PC-9 (cell line): ENCODE measurements at regions not wholly inside any gene's neighbourhood (a gene's known extent, or its start where the extent isn't known, plus 50 kb on each side); places are given as distances from the start of the nearest gene placed in this dataset.

Experiments
- BruUV-seq: library from RNA; stranded (reverse); fragments of 400-500 nt; replicated peaks from 2 replicates; lab custom pipeline; 2021; lab: Mats Ljungman, UMichigan
- CTCF ChIA-PET: fragments of 300-600 bp; sonication (Branson Sonifier 250); formaldehyde crosslinking; loops from one replicate; lab custom pipeline; 2022; ENCODE audit warnings: antibody characterized with exemption; lab: Charles Lee
- POLR2A ChIA-PET: fragments of 300-600 bp; sonication (Branson Sonifier 250); formaldehyde crosslinking; loops from one replicate; lab custom pipeline; 2022; ENCODE audit warnings: antibody characterized with exemption; ENCODE audit not compliant: unreplicated experiment; lab: Charles Lee
- DNase-seq, 2 experiments: peaks; one replicate each; pipeline versions ENCODE4 v3.0.0 to v3.0.0-alpha.2; 2015 to 2022; ENCODE audit warnings: mixed read lengths in 1 of 2
- H2AFZ ChIP-seq: fragments of 200-600 bp; sonication (generic); 2 replicates; pipeline ENCODE4 v1.8.1; 2017; ENCODE audit warnings: antibody characterized with exemption
- H3F3A ChIP-seq: fragments of 200-600 bp; sonication (generic); 2 replicates; pipeline ENCODE4 v1.8.1; 2017; ENCODE audit warnings: antibody characterized with exemption, mild to moderate bottlenecking, low read depth; ENCODE audit not compliant: insufficient read depth
- H3K27ac ChIP-seq: fragments of 200-600 bp; sonication (generic); 2 replicates; pipeline ENCODE4 v1.6.1; 2016; ENCODE audit warnings: mixed run types
- H3K27me3 ChIP-seq: fragments of 200-600 bp; sonication (generic); 2 replicates; pipeline ENCODE4 v1.6.1; 2016; ENCODE audit warnings: low read depth, mixed run types; ENCODE audit not compliant: insufficient read depth
- H3K36me3 ChIP-seq: fragments of 200-600 bp; sonication (generic); 2 replicates; pipeline ENCODE4 v1.6.1; 2016; ENCODE audit warnings: low read depth, mixed run types
- H3K4me1 ChIP-seq: fragments of 200-600 bp; sonication (generic); replicated peaks from 2 replicates; pipeline ENCODE4 v1.6.1; 2016; ENCODE audit warnings: mixed run types; ENCODE audit not compliant: insufficient read depth
- H3K4me2 ChIP-seq: fragments of 200-600 bp; sonication (generic); 2 replicates; pipeline ENCODE4 v1.6.1; 2017; ENCODE audit warnings: mixed run types
- H3K4me3 ChIP-seq: fragments of 200-600 bp; sonication (generic); 2 replicates; pipeline ENCODE4 v1.6.1; 2016; ENCODE audit warnings: mixed run types
- H3K79me2 ChIP-seq: fragments of 200-600 bp; sonication (generic); 2 replicates; pipeline ENCODE4 v1.6.1; 2017; ENCODE audit warnings: low read depth, mixed run types
- H3K9me2 ChIP-seq: fragments of 200-600 bp; sonication (generic); 2 replicates; pipeline ENCODE4 v1.8.1; 2017; ENCODE audit warnings: mild to moderate bottlenecking; ENCODE audit not compliant: insufficient read depth
- H3K9me3 ChIP-seq: fragments of 200-600 bp; sonication (generic); 2 replicates; pipeline ENCODE4 v1.8.1; 2016; ENCODE audit warnings: low read depth; ENCODE audit not compliant: insufficient read depth
- H4K20me1 ChIP-seq: fragments of 200-600 bp; sonication (generic); 2 replicates; pipeline ENCODE4 v1.8.1; 2017; ENCODE audit not compliant: insufficient read depth
- EZH2 ChIP-seq: fragments of 200-600 bp; sonication (generic); IDR thresholded peaks from 2 replicates; pipeline ENCODE4 v1.8.0; 2017; ENCODE audit warnings: antibody characterized with exemption, low read depth
- intact Hi-C: fragments of 100-400 bp; cut with micrococcal nuclease; formaldehyde crosslinking; loops from one replicate; pipeline ENCODE4 v1.10.0; 2022; ENCODE audit not compliant: unreplicated experiment
- TF ChIP-seq, protein P1 (sequence below): fragments of 200-600 bp; sonication (generic); conservative IDR thresholded peaks from 2 replicates; pipeline ENCODE4 v1.6.1; 2017; ENCODE audit warnings: mixed run types, antibody characterized with exemption, mild to moderate bottlenecking, moderate library complexity

DNA sequence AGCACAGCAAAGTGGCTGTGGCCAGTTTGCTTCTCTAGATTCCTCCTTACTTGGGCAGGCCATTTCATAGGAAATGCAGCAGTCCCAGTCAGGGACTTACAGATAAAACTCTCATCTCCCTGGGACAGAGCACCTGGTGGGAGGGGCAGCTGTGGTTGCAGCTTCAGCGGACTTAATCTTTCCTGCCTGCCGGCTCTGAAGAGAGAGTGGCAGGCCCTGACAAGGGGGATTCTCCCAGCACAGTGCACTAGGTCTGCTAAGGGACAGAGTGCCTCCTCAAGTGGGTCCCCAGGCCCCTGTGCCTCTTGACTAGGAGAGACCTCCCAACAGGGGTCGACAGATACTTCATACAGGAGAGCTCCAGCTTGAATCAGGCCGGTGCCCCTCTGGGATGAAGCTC is 1649.1 kb downstream of the LRRC4C start:
- intact Hi-C loops, result no loop called here
- POLR2A ChIA-PET, result no interaction called here
- BruUV-seq, result no TSS peak

GRCh38 chr11:39809833-39810232 is 1649.6 kb downstream of the LRRC4C start:
- ChIA-PET CTCF (interaction anchor here (0.6 kb wide), 1 partner anchor 10 kb away, joined by 4 read pairs; no protein-coding TSS in a partner anchor), POLR2A (no interaction called here)
- intact Hi-C loops, result no loop called here
- DNase-seq, result no peak
- Histone ChIP-seq H3K4me3 (no peak overlapping the region), H3K9me3 (no peaks in the 10 kb centered on the region), H4K20me1 (no peaks in the 10 kb centered on the region), H3K4me2 (no peak overlapping the region), H3K4me1 (no peaks in the 10 kb centered on the region), H3K9me2 (no peaks in the 10 kb centered on the region), H3K36me3 (no peaks in the 10 kb centered on the region), H3K27ac (no peak overlapping the region), H2AFZ (no peak overlapping the region), H3K79me2 (no peaks in the 10 kb centered on the region), H3K27me3 (no peaks in the 10 kb centered on the region), H3F3A (no peaks in the 10 kb centered on the region)
- TF ChIP-seq EZH2, result no peak
- TF ChIP-seq, protein P1, sequence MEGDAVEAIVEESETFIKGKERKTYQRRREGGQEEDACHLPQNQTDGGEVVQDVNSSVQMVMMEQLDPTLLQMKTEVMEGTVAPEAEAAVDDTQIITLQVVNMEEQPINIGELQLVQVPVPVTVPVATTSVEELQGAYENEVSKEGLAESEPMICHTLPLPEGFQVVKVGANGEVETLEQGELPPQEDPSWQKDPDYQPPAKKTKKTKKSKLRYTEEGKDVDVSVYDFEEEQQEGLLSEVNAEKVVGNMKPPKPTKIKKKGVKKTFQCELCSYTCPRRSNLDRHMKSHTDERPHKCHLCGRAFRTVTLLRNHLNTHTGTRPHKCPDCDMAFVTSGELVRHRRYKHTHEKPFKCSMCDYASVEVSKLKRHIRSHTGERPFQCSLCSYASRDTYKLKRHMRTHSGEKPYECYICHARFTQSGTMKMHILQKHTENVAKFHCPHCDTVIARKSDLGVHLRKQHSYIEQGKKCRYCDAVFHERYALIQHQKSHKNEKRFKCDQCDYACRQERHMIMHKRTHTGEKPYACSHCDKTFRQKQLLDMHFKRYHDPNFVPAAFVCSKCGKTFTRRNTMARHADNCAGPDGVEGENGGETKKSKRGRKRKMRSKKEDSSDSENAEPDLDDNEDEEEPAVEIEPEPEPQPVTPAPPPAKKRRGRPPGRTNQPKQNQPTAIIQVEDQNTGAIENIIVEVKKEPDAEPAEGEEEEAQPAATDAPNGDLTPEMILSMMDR, result no peak
- BruUV-seq, result no TSS peak

More for the DNA sequence above, 1649.1 kb downstream of the LRRC4C start:
- H3K9me3 ChIP-seq, result no peaks in the 10 kb centered on the region
- H4K20me1 ChIP-seq, result no peaks in the 10 kb centered on the region
- no peak overlapping the region for H3K4me3 ChIP-seq
- no peaks in the 10 kb centered on the region for H3K36me3 ChIP-seq
- no peak overlapping the region for H3K4me2 ChIP-seq
- H2AFZ ChIP-seq, result no peak overlapping the region
- no peaks in the 10 kb centered on the region for H3K79me2 ChIP-seq
- no peaks in the 10 kb centered on the region for H3F3A ChIP-seq
- DNase-seq, result no peak
- no peak overlapping the region for H3K27ac ChIP-seq
- H3K9me2 ChIP-seq, result no peaks in the 10 kb centered on the region
- TF ChIP-seq EZH2, result no peak
- TF ChIP-seq, protein P1, result no peak
- no peaks in the 10 kb centered on the region for H3K27me3 ChIP-seq
- CTCF ChIA-PET, result no interaction called here
- H3K4me1 ChIP-seq, result no peaks in the 10 kb centered on the region

- TF ChIP-seq EZH2, result no peak
- TF ChIP-seq, protein P1, result no peak
- no TSS peak for BruUV-seq
- no peaks in the 10 kb centered on the region for H3K9me3 ChIP-seq
- POLR2A ChIA-PET, result no interaction called here
- H3K36me3 ChIP-seq, result no peaks in the 10 kb centered on the region
- no peak overlapping the region for H3K27ac ChIP-seq
- CTCF ChIA-PET, result no interaction called here
- no peak for DNase-seq
- no peaks in the 10 kb centered on the region for H4K20me1 ChIP-seq
- H3K4me1 ChIP-seq, result no peaks in the 10 kb centered on the region
- no peak overlapping the region for H3K4me3 ChIP-seq
- intact Hi-C loops, result no loop called here
- no peaks in the 10 kb centered on the region for H3K27me3 ChIP-seq
- H3F3A ChIP-seq, result no peaks in the 10 kb centered on the region
- no peaks in the 10 kb centered on the region for H3K79me2 ChIP-seq
- H2AFZ ChIP-seq, result no peak overlapping the region
- no peaks in the 10 kb centered on the region for H3K9me2 ChIP-seq
- H3K4me2 ChIP-seq, result no peak overlapping the region
Measured at GRCh38 chr11:39807904-39808303, 1651.5 kb downstream of the LRRC4C start.
